Lower lobe of right lung (tissue), 2 donors: ENCODE measurements at regions not wholly inside any gene's neighbourhood (a gene's known extent, or its start where the extent isn't known, plus 50 kb on each side); places are given as distances from the start of the nearest gene placed in this dataset.

Experiments used
- ATAC-seq, 2 donors: fragments of 200-7000 bp; cut with Tn5 transposase; one replicate each; pipeline ENCODE4 v1.9.1; 2020 to 2022; ENCODE audit warnings: mild to moderate bottlenecking in 2 of 2, moderate library complexity in 2 of 2
- DNase-seq: peaks from one replicate; pipeline ENCODE4 v3.0.0-alpha.2; 2020
- H3K27ac ChIP-seq: fragments of 200-600 bp; one replicate; pipeline ENCODE4 v1.8.0; 2022
- H3K27me3 ChIP-seq: fragments of 200-600 bp; one replicate; pipeline ENCODE4 v1.8.0; 2022; ENCODE audit warnings: low read depth
- H3K36me3 ChIP-seq: fragments of 200-600 bp; one replicate; pipeline ENCODE4 v1.8.0; 2022; ENCODE audit warnings: mild to moderate bottlenecking
- H3K4me1 ChIP-seq: fragments of 200-600 bp; one replicate; pipeline ENCODE4 v1.8.0; 2022
- H3K4me3 ChIP-seq: fragments of 200-600 bp; one replicate; pipeline ENCODE4 v1.8.0; 2022; ENCODE audit warnings: mild to moderate bottlenecking
- H3K9me3 ChIP-seq: fragments of 200-600 bp; one replicate; pipeline ENCODE4 v1.8.0; 2022
- CTCF ChIP-seq: fragments of 200-600 bp; IDR thresholded peaks from one replicate; pipeline ENCODE4 v1.8.0; 2022; ENCODE audit warnings: antibody characterized with exemption, mild to moderate bottlenecking
- intact Hi-C: fragments of 100-400 bp; cut with DNase I; formaldehyde crosslinking; loops from one replicate; pipeline ENCODE4 v1.11.0; 2022
- donor health status: DM: no; HTN: yes; CAD: no; lungs with severe emphysema.

DNA sequence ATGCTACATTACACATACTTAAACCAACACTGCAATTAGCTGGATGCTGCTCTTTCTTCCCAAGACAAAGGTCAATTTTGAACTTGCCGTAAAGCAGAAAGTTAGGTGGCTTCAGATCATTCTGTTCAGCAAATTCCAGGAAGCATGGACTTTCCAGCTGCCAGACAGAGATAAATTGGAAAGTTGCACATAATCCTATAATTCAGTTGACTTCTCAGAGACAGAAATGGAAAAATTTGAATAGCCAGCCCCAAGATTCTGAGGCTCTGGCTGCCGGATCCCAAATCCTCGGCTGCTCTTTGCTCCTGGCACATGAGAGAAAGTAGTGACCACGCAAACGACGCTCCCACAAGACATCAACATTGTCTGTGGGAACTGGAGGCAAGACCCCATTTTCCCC is 105.0 kb upstream of the VIPR2 start:
- ATAC-seq = no peak
- Histone ChIP-seq H3K36me3 (no peaks in the 10 kb centered on the region), H3K27ac (no peak overlapping the region), H3K4me1 (no peaks in the 10 kb centered on the region), H3K4me3 (no peak overlapping the region), H3K9me3 (no peaks in the 10 kb centered on the region), H3K27me3 (no peaks in the 10 kb centered on the region)
- TF ChIP-seq CTCF = no peak
- intact Hi-C loops = no loop called here
- DNase-seq = no peak

DNA sequence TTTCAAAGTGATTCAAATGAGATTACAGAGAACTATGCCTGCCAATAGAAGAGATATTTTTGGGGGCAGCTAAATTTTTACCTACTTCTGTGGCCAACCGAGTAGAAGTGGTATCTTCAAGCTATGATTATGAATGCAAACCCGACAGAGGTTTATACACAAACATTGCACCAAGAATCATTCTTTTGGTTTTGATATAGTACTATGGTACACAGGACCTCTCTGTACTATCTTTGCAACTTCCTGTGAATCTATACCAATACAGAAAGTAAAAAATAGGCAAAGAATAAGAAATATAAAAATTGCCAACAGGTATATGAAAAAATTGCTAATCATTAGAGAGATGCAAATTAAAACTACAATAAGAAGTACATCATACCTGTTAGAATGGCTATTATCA is 103.2 kb upstream of the VIPR2 start:
- ATAC-seq = no peak
- Histone ChIP-seq H3K4me3 (no peak overlapping the region), H3K9me3 (no peaks in the 10 kb centered on the region), H3K36me3 (no peaks in the 10 kb centered on the region), H3K27me3 (no peaks in the 10 kb centered on the region), H3K27ac (no peak overlapping the region), H3K4me1 (no peaks in the 10 kb centered on the region)
- intact Hi-C loops = no loop called here
- no peak for TF ChIP-seq CTCF
- DNase-seq = no peak

DNA sequence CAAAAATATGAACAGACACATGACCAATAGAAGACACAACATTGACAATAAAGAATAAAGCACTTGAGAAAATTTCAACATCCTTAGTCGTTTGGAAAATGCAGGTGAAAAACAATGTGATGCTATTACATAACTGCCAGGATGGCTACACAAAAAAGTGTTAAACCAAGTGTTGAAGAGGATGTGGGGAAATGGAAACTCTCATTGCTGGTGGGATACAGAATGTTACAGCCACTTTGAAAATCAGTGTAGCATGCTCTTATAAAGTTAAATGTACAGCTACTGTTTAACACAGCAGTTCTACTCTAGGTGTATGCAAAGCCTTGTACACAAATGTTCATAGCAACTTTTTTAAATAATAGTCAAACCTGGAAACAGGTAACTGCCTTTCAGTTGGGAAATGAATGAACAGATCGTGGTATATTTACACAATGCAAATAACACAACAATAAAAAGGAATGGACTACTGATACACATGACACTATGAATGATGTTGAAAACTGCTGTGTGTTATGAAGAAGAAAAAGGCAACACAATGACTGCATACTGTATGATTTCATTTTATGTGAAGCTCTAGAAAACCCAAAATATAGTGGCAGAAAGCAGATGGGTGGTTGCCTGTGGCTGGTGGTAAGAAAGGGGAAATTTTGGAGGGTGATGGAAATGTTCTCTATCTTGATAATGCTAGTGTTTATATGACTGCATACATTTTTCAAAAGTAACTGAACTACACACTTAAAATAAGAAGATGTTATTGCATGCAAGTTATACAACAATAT is 102.2 kb upstream of the VIPR2 start:
- H3K4me1 ChIP-seq = no peaks in the 10 kb centered on the region
- DNase-seq (no peak), ATAC-seq (no peak)
- no peak for TF ChIP-seq CTCF
- intact Hi-C loops = no loop called here
- no peak overlapping the region for H3K4me3 ChIP-seq
- no peaks in the 10 kb centered on the region for H3K36me3 ChIP-seq
- no peaks in the 10 kb centered on the region for H3K27me3 ChIP-seq
- H3K27ac ChIP-seq = no peak overlapping the region
- H3K9me3 ChIP-seq = no peaks in the 10 kb centered on the region

DNA sequence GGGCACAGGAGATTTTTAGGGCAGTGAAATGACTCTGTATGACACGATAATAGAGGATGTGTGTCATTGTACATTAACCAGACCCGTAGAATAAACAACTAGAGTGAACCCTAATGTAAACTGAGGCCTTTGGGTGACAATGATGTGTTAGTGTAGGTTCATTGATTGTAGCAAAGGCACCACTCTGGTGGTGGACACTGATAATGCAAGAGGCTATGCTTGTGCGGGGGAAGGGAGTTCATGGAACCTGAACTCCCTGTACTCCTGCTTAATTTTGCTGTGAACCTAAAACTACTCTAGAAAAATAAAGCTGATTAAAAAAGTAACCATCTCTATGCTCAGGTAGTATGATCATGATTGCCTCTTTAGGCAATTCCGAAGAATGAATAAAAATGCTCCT is 96.3 kb upstream of the VIPR2 start:
- H3K27me3 ChIP-seq = no peaks in the 10 kb centered on the region
- TF ChIP-seq CTCF = no peak

GRCh38 chr7:159239028-159239427 is 94.4 kb upstream of the VIPR2 start:
- no peak for DNase-seq
- Histone ChIP-seq H3K27me3 (no peaks in the 10 kb centered on the region), H3K9me3 (no peaks in the 10 kb centered on the region), H3K36me3 (no peaks in the 10 kb centered on the region), H3K4me1 (no peaks in the 10 kb centered on the region), H3K4me3 (no peak overlapping the region), H3K27ac (no peak overlapping the region)
- ATAC-seq = no peak
- intact Hi-C loops = no loop called here
- TF ChIP-seq CTCF = no peak

More for the DNA sequence above, 96.3 kb upstream of the VIPR2 start:
- no peaks in the 10 kb centered on the region for H3K36me3 ChIP-seq
- no peaks in the 10 kb centered on the region for H3K4me1 ChIP-seq
- no peak for ATAC-seq
- no peaks in the 10 kb centered on the region for H3K9me3 ChIP-seq
- DNase-seq = no peak
- no peak overlapping the region for H3K27ac ChIP-seq
- intact Hi-C loops = no loop called here
- no peak overlapping the region for H3K4me3 ChIP-seq
